Stimulated activated CD4-positive, alpha-beta T cell treated with anti-CD3 and anti-CD28 coated beads, Interleukin-2, amount 100 ng/mL, for 48 hours (primary cell): ENCODE measurements at regions not wholly inside any gene's neighbourhood (a gene's known extent, or its start where the extent isn't known, plus 50 kb on each side); places are given as distances from the start of the nearest gene placed in this dataset.
A peak's percentile ranks its signal among the peaks of the same experiment; 100 is the strongest.

Experiments used
- DNase-seq, 2 donors: peaks; one replicate each; pipeline ENCODE4 v3.0.0-alpha.2; 2020

DNA sequence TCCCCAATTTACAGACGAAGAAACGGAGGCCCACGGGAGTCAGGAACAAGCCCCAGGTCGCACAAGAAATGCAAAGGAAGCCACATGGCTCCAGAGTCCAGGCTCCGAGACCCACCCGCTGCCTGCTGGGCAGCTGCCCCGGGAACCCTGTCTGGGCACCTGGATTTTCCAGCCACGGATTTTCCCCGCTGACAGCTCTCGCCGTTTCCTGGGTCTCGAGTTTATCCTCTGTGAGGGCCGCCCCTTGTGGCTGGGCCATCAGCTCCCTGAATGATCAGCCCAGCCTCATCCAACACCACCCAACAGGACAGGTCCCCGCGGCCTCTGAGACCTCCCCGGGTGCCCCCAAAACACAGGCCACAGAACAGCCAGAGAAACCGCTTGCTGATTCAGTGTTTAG is 189.7 kb downstream of the BRD1 start:
- DNase-seq: no peak

- DNase-seq: no peak
These were observed 190.4 kb downstream of the BRD1 start for GRCh38 chr22:49637255-49637760.

DNA sequence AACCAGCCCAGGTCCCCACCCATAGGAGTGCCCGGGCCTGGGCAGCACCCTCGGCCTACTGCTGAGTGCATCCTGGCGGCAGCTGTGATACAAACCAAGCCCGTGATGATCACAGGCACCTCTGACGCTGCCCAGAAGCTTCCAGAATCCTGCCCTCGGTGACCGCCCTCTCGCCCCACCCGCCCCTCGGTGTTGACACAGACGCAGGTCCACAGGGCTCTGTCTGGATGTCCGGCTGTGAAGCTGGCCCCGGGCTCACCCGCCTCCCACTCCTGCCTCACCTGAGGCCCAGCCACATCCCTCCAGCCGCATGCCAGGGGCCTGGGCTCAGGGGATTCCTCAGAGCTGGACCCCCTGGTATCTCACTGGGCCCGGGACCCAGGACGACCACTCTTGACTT is 191.0 kb downstream of the BRD1 start:
- DNase-seq: no peak

DNA sequence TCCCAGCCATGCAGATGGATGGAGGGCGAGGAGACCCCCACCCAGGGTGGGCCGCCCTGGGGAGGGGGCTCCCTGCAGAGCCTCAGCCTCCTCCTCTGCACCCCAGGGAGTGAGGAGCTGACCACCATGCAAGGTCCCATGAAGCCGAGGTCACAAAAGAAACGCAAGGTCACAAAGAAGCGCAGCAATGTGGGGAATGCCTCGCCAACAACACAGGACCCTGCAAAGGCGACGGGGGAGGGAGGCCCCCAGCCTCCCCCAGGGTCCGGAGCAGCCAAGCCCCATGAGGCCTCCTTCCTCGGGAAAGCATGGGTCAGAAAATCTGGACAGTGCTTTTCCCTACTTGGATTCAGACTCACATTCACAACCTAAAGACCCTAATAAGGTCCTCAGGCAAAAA is 191.5 kb downstream of the BRD1 start:
- no peak for DNase-seq

- DNase-seq: no peak
These were observed 193.5 kb downstream of the BRD1 start for GRCh38 chr22:49634006-49634772.

DNA sequence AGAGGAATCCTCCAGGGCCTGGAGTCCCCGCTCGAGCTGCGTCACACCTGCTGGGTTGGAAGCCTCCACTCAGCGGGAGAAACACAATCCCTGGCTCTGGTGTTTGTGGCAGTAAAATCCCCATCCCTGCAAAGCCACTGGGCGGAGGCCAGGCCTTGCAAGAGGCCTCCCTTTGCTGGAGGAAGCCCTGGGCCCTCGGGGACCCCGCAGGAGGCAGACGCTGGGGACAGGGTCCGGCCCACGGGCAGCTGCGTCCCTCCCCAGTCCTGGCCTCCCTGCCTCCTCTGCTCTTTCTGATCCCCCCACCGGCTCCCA is 194.7 kb downstream of the BRD1 start:
- DNase-seq: no peak

- DNase-seq: peak in 1 of 2 donors; percentile 8
These were observed 195.3 kb downstream of the BRD1 start for GRCh38 chr22:49632199-49633009.

GRCh38 chr22:49630448-49630946 is 197.2 kb downstream of the BRD1 start:
- DNase-seq: no peak

DNA sequence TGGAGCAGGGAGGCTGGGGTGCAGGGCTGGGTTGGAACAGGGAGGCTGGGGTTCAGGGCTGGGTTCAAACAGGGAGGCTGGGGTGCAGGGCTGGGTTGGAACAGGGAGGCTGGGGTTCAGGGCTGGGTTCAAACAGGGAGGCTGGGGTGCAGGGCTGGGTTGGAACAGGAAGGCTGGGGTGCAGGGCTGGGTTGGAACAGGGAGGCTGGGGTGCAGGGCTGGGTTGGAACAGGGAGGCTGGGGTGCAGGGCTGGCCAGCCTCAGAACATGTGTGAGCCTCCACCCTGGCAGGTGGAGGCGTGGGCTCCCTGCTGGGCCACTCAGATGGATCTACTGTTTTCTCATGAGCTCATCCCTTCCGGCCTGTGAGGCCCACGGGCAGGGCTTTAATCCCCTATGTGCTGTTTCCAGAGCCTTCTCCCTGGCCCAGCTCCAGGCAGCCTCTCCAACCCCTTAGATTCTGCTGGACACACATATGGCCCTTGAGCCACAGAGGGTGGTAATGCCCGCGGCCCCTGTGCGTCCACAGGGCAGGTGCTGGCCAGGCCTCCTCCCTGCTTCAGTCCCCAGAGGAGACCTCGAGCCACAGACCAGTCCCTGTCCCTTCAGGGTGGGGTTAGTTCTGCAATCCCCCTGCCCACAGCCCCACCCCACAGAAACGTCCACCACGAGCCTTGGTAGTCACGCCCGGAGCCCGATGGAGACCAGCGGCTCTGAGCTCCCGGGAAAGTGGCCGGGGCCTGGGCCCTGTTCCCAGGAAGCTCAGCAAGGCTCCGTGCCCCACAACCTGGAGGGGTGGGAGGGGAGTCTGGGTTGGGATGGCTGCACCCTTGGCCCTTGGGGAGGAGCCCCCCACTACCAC is 197.9 kb downstream of the BRD1 start:
- no peak for DNase-seq

GRCh38 chr22:49629261-49629570 is 198.5 kb downstream of the BRD1 start:
- DNase-seq: no peak

- no peak for DNase-seq
These were observed 199.0 kb downstream of the BRD1 start for GRCh38 chr22:49628391-49629260.

DNA sequence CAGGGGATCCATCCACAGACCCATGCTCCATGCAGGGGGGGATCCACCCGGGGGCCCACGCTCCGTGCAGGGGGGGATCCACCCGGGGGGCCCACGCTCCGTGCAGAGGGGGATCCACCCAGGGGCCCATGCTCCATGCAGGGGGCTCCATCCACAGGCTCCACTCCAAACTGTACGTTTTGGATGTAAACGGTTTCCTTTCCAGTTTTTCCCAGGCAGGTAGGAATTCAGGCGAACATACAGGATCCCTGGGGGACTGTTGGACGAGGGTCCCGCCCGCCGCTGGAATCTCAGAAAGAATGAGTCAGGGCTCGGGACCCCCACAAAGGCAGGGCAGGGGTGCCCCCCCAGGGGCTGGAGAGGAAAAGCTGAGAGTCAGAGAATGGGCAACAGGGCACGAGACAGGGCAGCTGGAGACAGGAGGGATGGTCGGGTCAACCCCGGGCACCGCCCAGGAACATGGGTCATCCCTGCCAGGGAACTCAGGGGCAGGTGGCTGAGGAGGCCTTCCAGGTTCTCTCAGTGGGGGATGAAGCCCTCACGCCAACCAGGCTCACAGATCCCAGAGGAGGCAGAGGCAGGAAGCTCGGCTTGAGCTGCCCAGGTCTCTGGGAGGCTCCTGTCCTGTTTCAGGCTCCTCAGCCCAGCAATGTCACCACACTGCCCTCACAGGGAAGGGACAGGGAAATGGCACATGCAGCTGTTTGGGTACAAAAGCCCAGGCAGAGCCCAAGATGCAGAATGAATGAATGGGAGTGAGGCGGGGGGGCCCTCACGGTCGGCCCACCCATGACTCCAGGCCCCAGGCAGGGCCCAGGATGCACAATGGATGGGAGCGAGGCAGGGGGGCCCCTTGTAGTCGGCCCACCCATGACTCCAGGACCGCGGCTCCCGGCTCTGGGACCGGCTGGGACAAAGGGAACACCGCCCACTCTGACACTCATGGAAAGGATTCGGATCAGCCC is 200.2 kb downstream of the BRD1 start:
- no peak for DNase-seq

- DNase-seq: no peak
These were observed 201.1 kb downstream of the BRD1 start for GRCh38 chr22:49626361-49627216.

DNA sequence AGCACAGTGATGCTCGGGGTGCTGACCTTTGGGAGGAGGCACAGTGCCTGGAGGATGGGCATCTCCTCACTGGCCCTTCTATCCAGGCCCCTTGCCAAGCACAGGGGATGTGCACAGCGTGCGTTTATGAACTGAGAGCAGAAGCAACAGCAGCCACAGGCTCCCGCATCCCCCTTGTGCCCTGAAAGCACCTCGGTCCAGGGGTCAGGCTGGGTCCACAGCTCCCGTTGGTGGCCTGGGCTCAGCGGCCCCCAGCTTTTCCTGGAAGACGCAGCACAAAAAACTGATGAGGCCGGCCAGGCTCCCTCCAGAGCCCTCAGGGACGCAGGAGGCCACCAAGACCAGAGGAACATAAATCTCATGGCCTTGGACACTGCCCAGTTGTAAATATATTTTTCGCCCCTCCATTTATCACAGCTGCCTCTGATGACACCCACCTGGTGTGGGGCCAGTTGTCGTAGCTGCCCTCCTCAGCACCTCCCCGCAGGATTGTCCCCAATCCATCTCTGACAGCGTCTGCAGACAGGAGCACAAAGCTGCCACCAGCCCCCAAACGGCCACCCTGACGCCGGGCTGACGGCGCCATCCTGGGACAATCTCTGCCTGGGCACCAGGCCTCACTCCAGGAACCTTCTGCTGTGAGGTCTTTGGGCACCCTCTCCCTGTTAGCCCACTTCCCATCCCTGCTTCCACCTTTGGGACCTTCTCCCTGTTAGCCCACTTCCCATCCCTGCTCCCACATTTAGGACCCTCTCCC is 203.1 kb downstream of the BRD1 start:
- no peak for DNase-seq

GRCh38 chr22:49623715-49624114 is 204.0 kb downstream of the BRD1 start:
- no peak for DNase-seq

GRCh38 chr22:49623176-49623575 is 204.5 kb downstream of the BRD1 start:
- DNase-seq: no peak

- DNase-seq: no peak
These were observed 205.2 kb downstream of the BRD1 start for GRCh38 chr22:49622241-49623105.

DNA sequence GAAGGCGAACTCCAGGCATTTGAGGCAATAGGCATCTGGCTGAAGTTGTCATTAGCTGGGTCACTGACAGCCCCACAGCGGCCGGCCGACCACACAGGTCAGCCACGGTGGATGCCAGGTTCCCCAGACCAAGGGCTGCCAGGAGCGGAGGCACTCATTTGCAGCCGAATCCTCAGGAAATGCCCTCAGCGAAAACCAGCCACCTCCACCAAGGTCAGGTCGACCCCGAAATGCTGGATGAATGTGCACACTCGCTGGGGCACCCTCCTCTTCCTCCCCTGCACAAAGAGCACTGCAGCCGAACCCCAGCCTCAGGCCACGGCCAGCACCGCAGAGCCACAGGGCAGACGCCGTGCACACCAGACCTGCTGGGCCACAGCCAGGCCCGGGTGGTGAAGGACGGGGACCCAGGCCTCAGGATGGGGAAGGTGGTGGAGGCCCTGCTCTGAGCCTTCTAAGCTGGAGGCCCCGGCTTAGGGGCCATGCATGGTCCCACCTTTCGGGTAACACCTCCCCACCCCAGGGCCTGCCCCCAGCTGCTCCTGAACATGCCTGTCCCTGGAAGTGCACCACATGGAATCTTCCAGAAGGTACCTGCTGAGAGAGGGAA is 206.0 kb downstream of the BRD1 start:
- DNase-seq: no peak
